Adipocyte (in vitro differentiated cells): ENCODE measurements at regions not wholly inside any gene's neighbourhood (a gene's known extent, or its start where the extent isn't known, plus 50 kb on each side); places are given as distances from the start of the nearest gene placed in this dataset.

Source experiments
- DNase-seq: peaks from one replicate; pipeline ENCODE4 v3.0.0-alpha.2; 2015; ENCODE audit warnings: low read depth
- H3K27me3 ChIP-seq: replicated peaks from 2 replicates; pipeline ENCODE4 v1.7.0; 2013; ENCODE audit warnings: mild to moderate bottlenecking, low read length, moderate library complexity; ENCODE audit not compliant: control insufficient read depth, insufficient read depth
- H3K36me3 ChIP-seq: 2 replicates; pipeline ENCODE4 v1.7.0; 2013; ENCODE audit warnings: low read length, mild to moderate bottlenecking, moderate library complexity; ENCODE audit not compliant: control insufficient read depth, insufficient read depth, severe bottlenecking
- H3K4me1 ChIP-seq: 2 replicates; pipeline ENCODE4 v1.7.0; 2013; ENCODE audit warnings: mild to moderate bottlenecking, low read length, moderate library complexity; ENCODE audit not compliant: control insufficient read depth, insufficient read depth
- H3K4me3 ChIP-seq: 2 replicates; pipeline ENCODE4 v1.7.0; 2013; ENCODE audit warnings: mild to moderate bottlenecking, low read length, moderate library complexity
- H3K9ac ChIP-seq: 2 replicates; pipeline ENCODE4 v1.7.0; 2013; ENCODE audit warnings: mild to moderate bottlenecking, low read length, moderate library complexity
- H3K9me3 ChIP-seq: 2 replicates; pipeline ENCODE4 v1.7.0; 2013; ENCODE audit warnings: mild to moderate bottlenecking, low read length, moderate library complexity; ENCODE audit not compliant: control insufficient read depth

- Histone ChIP-seq H3K36me3 (no peaks in the 10 kb centered on the region), H3K4me1 (peaks cover 18% of the 10 kb centered on the region), H3K4me3 (no peak overlapping the region), H3K27me3 (no peaks in the 10 kb centered on the region), H3K9ac (no peak overlapping the region), H3K9me3 (no peaks in the 10 kb centered on the region)
- no peak for DNase-seq
Measured at GRCh38 chr18:45349019-45349418, 266.3 kb upstream of the SLC14A2 start.

DNA sequence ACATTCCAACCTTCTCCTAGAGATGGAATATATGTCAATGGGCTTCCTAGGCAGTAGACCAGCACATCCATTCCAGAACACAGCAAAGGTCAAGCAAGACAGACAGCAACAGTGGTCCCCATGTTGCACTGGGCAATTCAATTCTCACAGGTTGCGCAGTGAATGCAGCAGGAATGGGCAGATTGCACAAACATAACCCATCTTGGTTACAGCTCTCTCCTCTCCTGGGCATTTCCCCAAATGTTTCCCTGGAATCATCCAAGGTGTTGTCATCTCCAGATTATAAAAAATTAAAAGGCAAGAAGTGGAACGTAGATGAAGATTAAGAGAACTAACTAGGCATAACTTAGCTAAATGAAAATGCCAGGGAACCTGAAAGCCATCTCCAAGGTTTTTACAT lies 265.8 kb upstream of the SLC14A2 start:
- Histone ChIP-seq H3K4me3 (no peak overlapping the region), H3K36me3 (no peaks in the 10 kb centered on the region), H3K4me1 (peaks cover 18% of the 10 kb centered on the region), H3K9me3 (no peaks in the 10 kb centered on the region), H3K27me3 (no peaks in the 10 kb centered on the region), H3K9ac (no peak overlapping the region)
- no peak for DNase-seq

DNA sequence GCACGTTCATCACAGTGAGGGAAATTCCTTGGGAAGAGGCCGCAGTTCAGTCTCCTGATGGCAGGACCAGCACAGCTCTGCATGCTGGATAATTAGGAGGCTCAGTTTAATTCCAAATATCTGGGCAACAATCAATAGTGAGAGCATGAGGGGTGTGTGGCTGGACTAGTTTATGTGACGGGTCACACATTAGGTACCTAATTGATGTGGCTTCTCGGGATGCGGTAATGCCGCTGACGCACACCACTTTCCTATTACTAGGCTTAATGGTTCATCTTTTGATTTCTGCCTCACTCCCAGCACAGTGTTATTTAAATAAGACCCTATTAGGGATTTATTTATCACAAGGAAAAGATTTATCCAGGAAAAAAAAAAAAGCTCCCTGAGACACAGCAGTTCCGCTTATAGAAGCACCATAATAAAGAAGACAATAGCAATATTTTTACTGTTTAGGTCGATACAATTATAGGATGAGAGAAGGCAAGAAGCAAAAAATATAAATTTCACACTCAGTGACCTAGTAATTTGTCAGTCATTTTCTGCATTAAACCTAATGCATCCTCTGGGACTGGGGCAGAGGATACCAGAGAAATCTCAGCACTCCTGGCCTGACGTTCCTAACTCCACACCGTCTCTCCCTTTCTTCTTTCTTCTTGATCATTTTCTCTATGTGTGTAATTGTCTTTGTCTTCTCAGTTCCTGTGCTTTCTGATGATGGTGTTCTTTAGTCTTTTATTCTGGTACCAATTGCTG lies 264.7 kb upstream of the SLC14A2 start:
- no peak for DNase-seq
- Histone ChIP-seq H3K4me3 (no peak overlapping the region), H3K27me3 (no peaks in the 10 kb centered on the region), H3K4me1 (peaks cover 18% of the 10 kb centered on the region), H3K36me3 (no peaks in the 10 kb centered on the region), H3K9ac (no peak overlapping the region), H3K9me3 (no peaks in the 10 kb centered on the region)

- DNase-seq = no peak
- Histone ChIP-seq H3K9ac (no peak overlapping the region), H3K9me3 (no peaks in the 10 kb centered on the region), H3K27me3 (no peaks in the 10 kb centered on the region), H3K4me1 (peaks cover 30% of the 10 kb centered on the region), H3K4me3 (no peak overlapping the region), H3K36me3 (no peaks in the 10 kb centered on the region)
Measured at GRCh38 chr18:45352874-45353273, 262.4 kb upstream of the SLC14A2 start.

- Histone ChIP-seq H3K4me3 (no peak overlapping the region), H3K9ac (no peak overlapping the region), H3K36me3 (no peaks in the 10 kb centered on the region), H3K9me3 (no peaks in the 10 kb centered on the region), H3K4me1 (peaks cover 33% of the 10 kb centered on the region), H3K27me3 (no peaks in the 10 kb centered on the region)
- DNase-seq = peak; percentile 37
Measured at GRCh38 chr18:45353530-45353929, 261.7 kb upstream of the SLC14A2 start.

DNA sequence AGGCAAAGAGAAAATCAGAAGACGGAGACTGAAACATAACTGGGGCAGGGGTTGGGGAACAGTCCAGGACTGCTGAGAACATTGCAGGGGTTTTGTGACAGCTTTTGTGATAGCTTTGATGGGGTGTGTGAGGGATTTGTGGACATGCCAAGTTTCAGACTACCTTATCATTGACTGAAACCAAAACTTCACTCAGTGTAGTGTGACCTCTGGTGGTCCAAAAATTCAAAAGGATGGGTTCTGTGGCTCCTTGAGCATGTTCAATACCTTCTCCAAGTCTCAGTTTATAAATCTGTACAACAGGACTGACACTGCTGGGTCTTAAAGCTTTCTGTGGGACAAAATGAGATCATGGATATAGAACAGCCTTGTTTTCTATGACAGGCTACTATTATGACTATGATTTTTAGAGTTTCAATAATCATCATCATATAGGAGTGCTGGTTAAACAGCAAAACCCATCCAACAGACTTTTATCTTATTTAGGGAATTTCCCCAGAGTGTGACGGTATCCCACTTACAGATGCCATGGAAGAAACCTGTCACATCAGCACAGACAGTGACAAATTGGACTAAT lies 259.2 kb upstream of the SLC14A2 start:
- no peaks in the 10 kb centered on the region for H3K27me3 ChIP-seq
- DNase-seq = no peak
- H3K9me3 ChIP-seq = no peaks in the 10 kb centered on the region
- no peaks in the 10 kb centered on the region for H3K36me3 ChIP-seq
- no peak overlapping the region for H3K4me3 ChIP-seq
- H3K4me1 ChIP-seq = peaks cover 39% of the 10 kb centered on the region
- no peak overlapping the region for H3K9ac ChIP-seq

GRCh38 chr18:45357686-45358470 lies 257.4 kb upstream of the SLC14A2 start:
- no peak for DNase-seq
- Histone ChIP-seq H3K4me3 (no peak overlapping the region), H3K36me3 (no peaks in the 10 kb centered on the region)

DNA sequence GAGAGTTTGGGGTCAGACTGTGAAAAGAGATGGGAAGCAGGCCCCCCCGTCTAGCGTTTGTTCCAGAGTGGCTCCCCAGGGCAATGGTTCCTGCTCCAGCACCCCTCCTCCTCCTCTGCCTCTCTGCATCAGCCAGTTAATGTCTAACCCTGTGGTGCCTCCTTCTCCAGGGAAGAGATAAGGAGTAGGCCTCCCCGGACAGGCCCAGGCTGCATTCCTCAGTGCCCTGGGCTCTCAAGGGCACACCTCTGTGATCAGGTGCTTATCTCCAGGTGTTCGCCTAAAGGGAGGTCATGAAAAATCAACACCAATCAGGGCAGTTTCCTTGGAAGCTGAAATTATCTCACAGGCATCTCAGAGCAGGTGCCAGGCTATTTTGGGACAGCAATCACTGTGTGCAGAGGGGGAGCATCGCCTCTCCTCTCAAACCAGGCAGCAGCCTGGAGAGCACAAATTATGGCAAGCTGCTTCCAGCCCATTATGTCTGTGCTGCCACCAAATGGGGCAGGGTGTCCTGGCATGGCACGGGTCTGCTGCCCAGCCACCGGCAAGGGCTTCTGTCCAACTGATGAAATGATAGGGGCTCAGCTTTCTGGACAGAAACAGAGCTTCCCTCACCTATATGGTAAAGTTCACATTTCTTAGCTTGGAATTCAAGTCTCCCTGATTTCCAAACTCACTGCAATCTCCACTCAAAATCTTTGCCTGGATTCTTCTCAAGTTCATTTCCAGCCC lies 255.8 kb upstream of the SLC14A2 start:
- peaks cover 44% of the 10 kb centered on the region for H3K4me1 ChIP-seq
- no peak for DNase-seq
- H3K9ac ChIP-seq = no peak overlapping the region

More at GRCh38 chr18:45357686-45358470, 257.4 kb upstream of the SLC14A2 start:
- Histone ChIP-seq H3K4me1 (peaks cover 51% of the 10 kb centered on the region), H3K27me3 (no peaks in the 10 kb centered on the region), H3K9ac (no peak overlapping the region), H3K9me3 (no peaks in the 10 kb centered on the region)

DNA sequence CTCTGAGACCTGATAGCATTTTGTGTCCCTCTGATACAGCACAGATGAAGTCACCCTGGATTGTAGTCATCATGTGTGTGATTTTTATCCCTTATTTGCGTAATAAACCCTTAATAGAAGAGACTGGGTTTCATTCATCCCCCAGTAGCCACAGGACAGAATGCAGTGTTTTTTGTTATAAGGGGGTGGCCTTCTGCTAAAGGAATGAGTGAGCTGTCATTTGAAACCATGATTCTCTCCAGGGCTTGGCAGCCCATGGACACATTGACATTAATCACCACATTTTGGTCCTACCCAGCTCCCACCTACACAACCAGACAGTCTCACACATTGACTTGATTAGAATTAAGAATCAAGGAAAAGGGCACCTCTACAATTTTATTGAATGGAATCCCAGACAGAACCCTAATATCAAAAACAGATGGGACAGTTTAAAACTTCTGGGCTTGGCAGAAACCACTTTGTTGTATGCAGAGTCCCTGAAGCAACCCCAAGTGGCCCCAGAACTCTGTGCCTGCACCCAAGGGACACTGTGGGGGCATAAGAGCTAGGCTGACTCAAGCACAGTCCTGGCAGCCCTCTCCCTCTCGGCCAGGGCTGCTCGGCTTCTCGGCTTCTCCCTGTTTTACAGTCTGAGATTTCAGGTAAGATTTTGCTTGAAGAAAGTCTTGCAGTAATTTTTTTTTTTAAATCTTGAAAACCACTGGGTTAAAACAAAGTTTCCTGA lies 254.0 kb upstream of the SLC14A2 start:
- Histone ChIP-seq H3K36me3 (no peaks in the 10 kb centered on the region), H3K4me1 (peaks cover 54% of the 10 kb centered on the region), H3K9ac (peak overlapping the region; percentile 15), H3K4me3 (no peak overlapping the region), H3K9me3 (no peaks in the 10 kb centered on the region), H3K27me3 (no peaks in the 10 kb centered on the region)
- DNase-seq = peak; percentile 83

More for the DNA sequence above, 255.8 kb upstream of the SLC14A2 start:
- Histone ChIP-seq H3K27me3 (no peaks in the 10 kb centered on the region), H3K36me3 (no peaks in the 10 kb centered on the region), H3K9me3 (no peaks in the 10 kb centered on the region), H3K4me3 (no peak overlapping the region)

- H3K4me1 ChIP-seq = peaks cover 46% of the 10 kb centered on the region
- H3K27me3 ChIP-seq = no peaks in the 10 kb centered on the region
- H3K9ac ChIP-seq = no peak overlapping the region
- H3K36me3 ChIP-seq = no peaks in the 10 kb centered on the region
- no peaks in the 10 kb centered on the region for H3K9me3 ChIP-seq
- H3K4me3 ChIP-seq = no peak overlapping the region
- no peak for DNase-seq
Measured at GRCh38 chr18:45363196-45363595, 252.1 kb upstream of the SLC14A2 start.
